ENCODE measurements at regions not wholly inside any gene's neighbourhood (a gene's known extent, or its start where the extent isn't known, plus 50 kb on each side); places are given as distances from the start of the nearest gene placed in this dataset.

DNA sequence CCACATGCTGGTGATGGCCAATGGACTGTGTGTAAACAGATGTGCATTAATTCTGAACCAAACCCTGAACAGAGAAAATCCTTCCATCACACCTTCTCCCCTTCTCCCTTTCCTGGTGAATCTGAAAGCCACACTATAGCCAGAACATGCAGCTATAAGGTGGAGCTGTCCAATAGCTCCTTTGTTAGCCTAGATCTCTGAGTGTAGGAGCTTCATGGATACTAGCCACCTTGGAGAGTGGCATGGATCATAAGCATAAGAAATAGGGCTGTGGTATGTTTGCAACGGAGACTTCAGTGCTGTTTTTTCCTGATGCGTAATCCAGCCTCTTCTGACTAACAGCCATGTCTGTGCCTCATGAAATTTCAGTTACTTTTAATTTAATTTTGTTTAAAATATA is 364.5 kb downstream of the BTG1 start:
- TF ChIP-seq POLR2AphosphoS5 (IDR thresholded peaks at IDR 0.05), result no peak
- TF ChIP-seq, protein P1, sequence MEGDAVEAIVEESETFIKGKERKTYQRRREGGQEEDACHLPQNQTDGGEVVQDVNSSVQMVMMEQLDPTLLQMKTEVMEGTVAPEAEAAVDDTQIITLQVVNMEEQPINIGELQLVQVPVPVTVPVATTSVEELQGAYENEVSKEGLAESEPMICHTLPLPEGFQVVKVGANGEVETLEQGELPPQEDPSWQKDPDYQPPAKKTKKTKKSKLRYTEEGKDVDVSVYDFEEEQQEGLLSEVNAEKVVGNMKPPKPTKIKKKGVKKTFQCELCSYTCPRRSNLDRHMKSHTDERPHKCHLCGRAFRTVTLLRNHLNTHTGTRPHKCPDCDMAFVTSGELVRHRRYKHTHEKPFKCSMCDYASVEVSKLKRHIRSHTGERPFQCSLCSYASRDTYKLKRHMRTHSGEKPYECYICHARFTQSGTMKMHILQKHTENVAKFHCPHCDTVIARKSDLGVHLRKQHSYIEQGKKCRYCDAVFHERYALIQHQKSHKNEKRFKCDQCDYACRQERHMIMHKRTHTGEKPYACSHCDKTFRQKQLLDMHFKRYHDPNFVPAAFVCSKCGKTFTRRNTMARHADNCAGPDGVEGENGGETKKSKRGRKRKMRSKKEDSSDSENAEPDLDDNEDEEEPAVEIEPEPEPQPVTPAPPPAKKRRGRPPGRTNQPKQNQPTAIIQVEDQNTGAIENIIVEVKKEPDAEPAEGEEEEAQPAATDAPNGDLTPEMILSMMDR (IDR thresholded peaks at IDR 0.05), result no peak
- no peak for TF ChIP-seq POLR2A (IDR thresholded peaks at IDR 0.05)
- H3K36me3 ChIP-seq, result no peaks in the 10 kb centered on the region
- no peak for DNase-seq (ENCODE audit: low spot score)
- H3K9me3 ChIP-seq, result no peaks in the 10 kb centered on the region
- 93% methylated on average over 2 of the region's 2 CpGs for WGBS
- peaks cover 2% of the 10 kb centered on the region for H3K4me1 ChIP-seq (replicated peaks)
- intact Hi-C loops (cut with DNase I), result no loop called here
- H3K27me3 ChIP-seq (replicated peaks; ENCODE audit: insufficient read depth), result no peaks in the 10 kb centered on the region
- no peak overlapping the region for H3K4me3 ChIP-seq
- H3K27ac ChIP-seq, result no peak overlapping the region

DNA sequence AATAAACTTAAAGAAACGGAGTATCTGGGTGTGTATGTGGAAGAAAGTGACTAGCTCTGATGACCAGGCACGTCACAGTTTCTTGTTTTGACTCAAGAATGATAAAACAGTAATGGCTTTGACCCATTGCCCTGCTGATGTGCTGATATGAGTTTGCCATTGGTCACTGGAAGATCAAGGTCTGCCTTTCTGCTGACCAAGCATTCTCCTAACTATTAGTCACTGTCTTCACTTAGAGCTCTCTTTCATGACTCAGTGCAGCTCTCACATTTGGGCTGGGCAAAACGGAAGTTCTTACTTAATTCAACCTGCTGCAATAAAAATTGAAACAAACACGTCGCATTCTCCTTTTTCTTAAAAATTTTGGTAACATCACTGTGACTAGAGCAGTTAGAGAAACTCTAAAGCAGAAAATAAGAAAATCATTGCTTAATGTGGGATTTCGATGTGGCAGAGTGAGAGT is 366.7 kb downstream of the BTG1 start:
- peak; percentile 5 for DNase-seq (ENCODE audit: low spot score)
- Histone ChIP-seq H3K36me3 (no peaks in the 10 kb centered on the region), H3K27me3 (replicated peaks; ENCODE audit: insufficient read depth) (no peaks in the 10 kb centered on the region), H3K27ac (peak overlapping the region in 1 of 2 donors; percentile 0), H3K4me1 (replicated peaks) (peaks cover 2% of the 10 kb centered on the region), H3K9me3 (no peaks in the 10 kb centered on the region), H3K4me3 (no peak overlapping the region)
- TF ChIP-seq POLR2AphosphoS5 (IDR thresholded peaks at IDR 0.05) (no peak), POLR2A (IDR thresholded peaks at IDR 0.05) (no peak)
- TF ChIP-seq, protein P1 (IDR thresholded peaks at IDR 0.05), result no peak
- intact Hi-C loops (cut with DNase I), result no loop called here
- 27% methylated on average over 6 of the region's 6 CpGs for WGBS

DNA sequence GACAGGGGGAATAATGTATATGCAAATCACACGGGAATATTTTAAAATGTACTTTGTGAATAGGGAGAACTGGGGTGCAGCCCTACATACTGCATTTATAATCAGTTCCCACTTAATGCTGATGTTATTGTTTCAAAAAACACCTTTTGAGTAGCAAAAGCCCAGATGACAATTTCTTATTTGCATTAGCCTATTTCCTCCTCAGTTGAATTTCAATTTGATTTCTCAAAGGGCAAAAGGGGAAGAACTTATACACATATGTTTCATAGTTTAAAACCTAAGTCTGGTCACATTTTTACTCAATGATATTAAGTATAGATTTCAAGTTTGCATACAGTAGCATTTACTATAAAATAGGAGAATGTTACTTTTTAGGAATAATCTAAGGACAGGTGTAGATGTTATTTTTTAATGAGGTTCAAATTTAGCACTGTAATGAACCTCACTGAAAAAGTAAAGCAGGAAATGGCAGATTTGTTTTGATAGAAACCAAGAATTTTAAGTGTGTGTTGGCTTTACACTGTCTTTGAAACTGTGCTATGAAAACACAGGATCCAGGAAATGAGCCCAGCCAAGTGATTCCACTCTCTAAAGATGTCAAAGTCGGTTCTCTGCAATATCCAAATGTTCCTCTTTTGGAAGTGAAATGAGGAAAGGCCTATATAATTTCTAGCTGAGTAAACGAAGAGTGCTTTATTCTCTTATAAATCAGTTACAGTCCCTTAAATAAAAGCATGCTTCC is 367.4 kb downstream of the BTG1 start:
- Histone ChIP-seq H3K27ac (peak overlapping the region in 1 of 2 donors; percentile 0), H3K27me3 (replicated peaks; ENCODE audit: insufficient read depth) (no peaks in the 10 kb centered on the region), H3K4me3 (no peak overlapping the region), H3K9me3 (no peaks in the 10 kb centered on the region), H3K4me1 (replicated peaks) (peaks cover 2% of the 10 kb centered on the region), H3K36me3 (no peaks in the 10 kb centered on the region)
- no peak for DNase-seq (ENCODE audit: low spot score)
- TF ChIP-seq, protein P1 (IDR thresholded peaks at IDR 0.05), result no peak
- TF ChIP-seq POLR2AphosphoS5 (IDR thresholded peaks at IDR 0.05) (no peak), POLR2A (IDR thresholded peaks at IDR 0.05) (no peak)
- 28% methylated on average over 3 of the region's 3 CpGs for WGBS
- intact Hi-C loops (cut with DNase I), result no loop called here

DNA sequence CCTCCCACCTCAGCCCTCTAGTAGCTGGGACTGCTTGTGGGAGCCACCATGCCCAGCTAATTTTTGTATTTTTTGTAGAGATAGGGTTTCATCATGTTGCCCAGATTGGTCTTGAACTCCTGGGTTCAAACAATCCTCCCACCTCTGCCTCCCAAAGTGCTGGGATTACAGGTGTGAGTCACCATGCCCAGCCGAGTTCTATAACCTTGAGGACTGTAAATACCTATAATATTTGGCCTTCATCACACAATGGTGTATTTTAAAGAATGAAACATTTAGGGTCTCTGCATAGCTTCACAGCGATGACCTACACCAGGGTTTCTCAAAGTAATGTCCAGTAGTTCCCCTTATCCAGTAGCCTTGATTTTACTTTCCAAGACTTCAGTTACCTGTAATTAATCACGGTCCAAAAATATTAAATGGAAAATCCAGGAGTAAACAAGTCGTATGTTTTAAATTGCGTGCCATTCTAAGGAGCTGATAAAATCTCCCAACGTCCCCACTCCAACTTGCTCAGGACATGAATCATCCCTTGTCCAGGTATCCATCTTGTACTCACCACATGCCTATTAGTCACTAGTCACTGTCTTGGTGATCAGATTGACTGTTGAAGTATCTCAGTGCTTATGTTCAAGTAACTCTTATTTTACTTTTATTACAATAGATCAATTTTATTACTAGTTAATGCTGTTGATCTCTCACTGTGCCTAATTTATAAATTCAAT is 368.2 kb downstream of the BTG1 start:
- WGBS, result 64% methylated on average over 6 of the region's 6 CpGs
- Histone ChIP-seq H3K27me3 (replicated peaks; ENCODE audit: insufficient read depth) (no peaks in the 10 kb centered on the region), H3K9me3 (no peaks in the 10 kb centered on the region), H3K4me1 (replicated peaks) (peaks cover 2% of the 10 kb centered on the region), H3K36me3 (no peaks in the 10 kb centered on the region), H3K27ac (no peak overlapping the region), H3K4me3 (no peak overlapping the region)
- no peak for TF ChIP-seq POLR2AphosphoS5 (IDR thresholded peaks at IDR 0.05)
- no peak for TF ChIP-seq POLR2A (IDR thresholded peaks at IDR 0.05)
- TF ChIP-seq, protein P1 (IDR thresholded peaks at IDR 0.05), result no peak
- intact Hi-C loops (cut with DNase I), result no loop called here
- DNase-seq (ENCODE audit: low spot score), result no peak
